GM12891 (cell line): ENCODE measurements at regions not wholly inside any gene's neighbourhood (a gene's known extent, or its start where the extent isn't known, plus 50 kb on each side); places are given as distances from the start of the nearest gene placed in this dataset.
"Not testable (repeated sequence)": the region's sequence is repeated elsewhere in the genome, so short reads cannot be mapped to it uniquely, and the experiment has no call there.

Experiments
- DNase-seq: peaks from one replicate; pipeline ENCODE4 v3.0.0; 2011; ENCODE audit warnings: low spot score; ENCODE audit not compliant: insufficient read length
- FAIRE-seq: peaks from 2 replicates; lab custom pipeline; 2011; peaks lifted over from hg19 to GRCh38; lab: Jason Lieb, UNC
- PAX5 ChIP-seq: IDR thresholded peaks from 2 replicates; pipeline ENCODE4 v1.6.1; 2011; ENCODE audit warnings: low read length, moderate library complexity, mild to moderate bottlenecking; ENCODE audit not compliant: insufficient read depth, severe bottlenecking
- POLR2A ChIP-seq: IDR thresholded peaks from 2 replicates; pipeline ENCODE4 v1.6.1; 2011; ENCODE audit warnings: low read depth, low read length, control low read depth
- POLR2AphosphoS5 ChIP-seq: IDR thresholded peaks from 2 replicates; pipeline ENCODE4 v1.6.1; 2011; ENCODE audit warnings: low read depth, low read length, control low read depth
- POU2F2 ChIP-seq: IDR thresholded peaks from 2 replicates; pipeline ENCODE4 v1.6.1; 2011; ENCODE audit warnings: low read depth, mild to moderate bottlenecking, control low read depth, low read length, moderate library complexity
- SPI1 ChIP-seq: IDR thresholded peaks from 2 replicates; pipeline ENCODE4 v1.6.1; 2011; ENCODE audit warnings: low read depth, low read length, control low read depth
- TAF1 ChIP-seq: IDR thresholded peaks from 2 replicates; pipeline ENCODE4 v1.6.1; 2011; ENCODE audit warnings: low read depth, low read length, control low read depth

GRCh38 chr11:12603143-12604088 is 70.8 kb upstream of the TEAD1 start:
- TF ChIP-seq POU2F2 = no peak
- TF ChIP-seq TAF1 = no peak
- no peak for TF ChIP-seq POLR2A
- no peak for TF ChIP-seq POLR2AphosphoS5
- no peak for TF ChIP-seq PAX5
- no peak for TF ChIP-seq SPI1
- FAIRE-seq (no peak), DNase-seq (no peak)

GRCh38 chr11:12604557-12605153 is 69.6 kb upstream of the TEAD1 start:
- TF ChIP-seq TAF1 = no peak
- TF ChIP-seq POLR2A = no peak
- no peak for TF ChIP-seq POU2F2
- no peak for TF ChIP-seq SPI1
- no peak for TF ChIP-seq PAX5
- no peak for TF ChIP-seq POLR2AphosphoS5
- no peak for FAIRE-seq
- DNase-seq = no peak

GRCh38 chr11:12606597-12606996 is 67.6 kb upstream of the TEAD1 start:
- FAIRE-seq (no peak), DNase-seq (no peak)
- TF ChIP-seq POLR2AphosphoS5 (no peak), POU2F2 (no peak), PAX5 (no peak), SPI1 (no peak), TAF1 (no peak), POLR2A (no peak)

- not testable (repeated sequence) for FAIRE-seq, DNase-seq
These were observed 65.5 kb upstream of the TEAD1 start for GRCh38 chr11:12608678-12609077.

- FAIRE-seq = no peak
- TF ChIP-seq POLR2AphosphoS5 (no peak), PAX5 (no peak), SPI1 (no peak), POLR2A (no peak)
- no peak for DNase-seq
These were observed 62.9 kb upstream of the TEAD1 start for GRCh38 chr11:12611352-12611751.

- FAIRE-seq (no peak), DNase-seq (no peak)
- TF ChIP-seq POU2F2 (no peak), POLR2AphosphoS5 (no peak), SPI1 (no peak), TAF1 (no peak), PAX5 (no peak), POLR2A (no peak)
These were observed 56.6 kb upstream of the TEAD1 start for GRCh38 chr11:12617632-12618031.

- DNase-seq = no peak
- FAIRE-seq = no peak
- TF ChIP-seq SPI1 = no peak
- no peak for TF ChIP-seq TAF1
These were observed 55.3 kb upstream of the TEAD1 start for GRCh38 chr11:12618743-12619540.

- DNase-seq (no peak), FAIRE-seq (no peak)
- TF ChIP-seq SPI1 (no peak), TAF1 (no peak), POU2F2 (no peak), PAX5 (no peak), POLR2A (no peak), POLR2AphosphoS5 (no peak)
These were observed 50.4 kb upstream of the TEAD1 start for GRCh38 chr11:12623869-12624268.
